Activated CD8-positive, alpha-beta T cell treated with anti-CD3 and anti-CD28 coated beads for 36 hours (primary cell): ENCODE measurements at regions not wholly inside any gene's neighbourhood (a gene's known extent, or its start where the extent isn't known, plus 50 kb on each side); places are given as distances from the start of the nearest gene placed in this dataset.

Experiments used
- ATAC-seq: fragments of 200-7000 bp; cut with Tn5 transposase; one replicate; pipeline ENCODE4 v1.10.0; 2021; ENCODE audit warnings: mild to moderate bottlenecking, moderate library complexity
- CTCF ChIA-PET: fragments of 350-600 bp; sonication (Branson Sonifier 250); formaldehyde crosslinking; loops from one replicate; lab custom pipeline; 2021; ENCODE audit warnings: antibody characterized with exemption; lab: Charles Lee
- POLR2A ChIA-PET: fragments of 350-600 bp; sonication (Branson Sonifier 250); formaldehyde crosslinking; loops from one replicate; lab custom pipeline; 2021; ENCODE audit warnings: antibody characterized with exemption; lab: Charles Lee
- DNase-seq: peaks from one replicate; pipeline ENCODE4 v3.0.0-alpha.2; 2020
- H3K27ac Mint-ChIP-seq: one replicate; pipeline ENCODE4 v1.8.0; 2021; ENCODE audit warnings: mild to moderate bottlenecking, mixed read lengths
- H3K27me3 Mint-ChIP-seq: one replicate; pipeline ENCODE4 v1.8.0; 2021; ENCODE audit warnings: mixed read lengths
- H3K36me3 Mint-ChIP-seq: one replicate; pipeline ENCODE4 v1.8.0; 2021; ENCODE audit warnings: low read depth, mixed read lengths
- H3K4me1 Mint-ChIP-seq: one replicate; pipeline ENCODE4 v1.8.0; 2021; ENCODE audit warnings: low read depth, mixed read lengths
- H3K4me3 Mint-ChIP-seq: one replicate; pipeline ENCODE4 v1.8.0; 2021; ENCODE audit warnings: mild to moderate bottlenecking, moderate library complexity, mixed read lengths
- H3K9me3 Mint-ChIP-seq: one replicate; pipeline ENCODE4 v1.8.0; 2021; ENCODE audit warnings: mixed read lengths
- intact Hi-C: fragments of 100-400 bp; cut with micrococcal nuclease; formaldehyde crosslinking; loops from one replicate; pipeline ENCODE4 v1.10.0; 2022
- TF ChIP-seq, protein P1 (sequence below): fragments of 200-600 bp; IDR thresholded peaks from one replicate; pipeline ENCODE4 v1.8.0; 2022; ENCODE audit warnings: antibody characterized with exemption, mild to moderate bottlenecking

DNA sequence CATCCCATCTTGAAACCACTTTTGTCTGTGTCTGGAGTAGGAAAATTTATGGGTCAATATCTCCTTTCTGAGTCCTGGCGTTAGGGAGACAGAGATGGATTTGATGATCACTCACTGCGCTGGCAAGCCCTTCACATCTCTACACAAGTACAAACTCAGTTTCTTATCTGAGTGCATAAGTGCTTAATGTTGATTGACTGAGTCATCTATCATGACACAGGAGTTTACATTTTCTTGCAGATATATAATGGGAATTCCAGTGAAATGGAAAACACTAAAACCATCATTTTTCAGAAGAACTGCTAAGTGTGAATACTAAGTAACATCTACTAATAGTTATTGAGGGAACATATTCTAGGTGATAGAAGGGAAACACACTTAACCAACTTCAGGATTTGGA lies 763.9 kb upstream of the COBL start:
- intact Hi-C loops: no loop called here
- H3K4me3 Mint-ChIP-seq: no peak overlapping the region
- POLR2A ChIA-PET: no interaction called here
- H3K9me3 Mint-ChIP-seq: peaks cover 9% of the 10 kb centered on the region
- DNase-seq (no peak), ATAC-seq (no peak)
- H3K27me3 Mint-ChIP-seq: no peaks in the 10 kb centered on the region
- TF ChIP-seq, protein P1, sequence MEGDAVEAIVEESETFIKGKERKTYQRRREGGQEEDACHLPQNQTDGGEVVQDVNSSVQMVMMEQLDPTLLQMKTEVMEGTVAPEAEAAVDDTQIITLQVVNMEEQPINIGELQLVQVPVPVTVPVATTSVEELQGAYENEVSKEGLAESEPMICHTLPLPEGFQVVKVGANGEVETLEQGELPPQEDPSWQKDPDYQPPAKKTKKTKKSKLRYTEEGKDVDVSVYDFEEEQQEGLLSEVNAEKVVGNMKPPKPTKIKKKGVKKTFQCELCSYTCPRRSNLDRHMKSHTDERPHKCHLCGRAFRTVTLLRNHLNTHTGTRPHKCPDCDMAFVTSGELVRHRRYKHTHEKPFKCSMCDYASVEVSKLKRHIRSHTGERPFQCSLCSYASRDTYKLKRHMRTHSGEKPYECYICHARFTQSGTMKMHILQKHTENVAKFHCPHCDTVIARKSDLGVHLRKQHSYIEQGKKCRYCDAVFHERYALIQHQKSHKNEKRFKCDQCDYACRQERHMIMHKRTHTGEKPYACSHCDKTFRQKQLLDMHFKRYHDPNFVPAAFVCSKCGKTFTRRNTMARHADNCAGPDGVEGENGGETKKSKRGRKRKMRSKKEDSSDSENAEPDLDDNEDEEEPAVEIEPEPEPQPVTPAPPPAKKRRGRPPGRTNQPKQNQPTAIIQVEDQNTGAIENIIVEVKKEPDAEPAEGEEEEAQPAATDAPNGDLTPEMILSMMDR: no peak
- no peaks in the 10 kb centered on the region for H3K36me3 Mint-ChIP-seq
- no peak overlapping the region for H3K27ac Mint-ChIP-seq
- CTCF ChIA-PET: no interaction called here
- H3K4me1 Mint-ChIP-seq: no peaks in the 10 kb centered on the region

DNA sequence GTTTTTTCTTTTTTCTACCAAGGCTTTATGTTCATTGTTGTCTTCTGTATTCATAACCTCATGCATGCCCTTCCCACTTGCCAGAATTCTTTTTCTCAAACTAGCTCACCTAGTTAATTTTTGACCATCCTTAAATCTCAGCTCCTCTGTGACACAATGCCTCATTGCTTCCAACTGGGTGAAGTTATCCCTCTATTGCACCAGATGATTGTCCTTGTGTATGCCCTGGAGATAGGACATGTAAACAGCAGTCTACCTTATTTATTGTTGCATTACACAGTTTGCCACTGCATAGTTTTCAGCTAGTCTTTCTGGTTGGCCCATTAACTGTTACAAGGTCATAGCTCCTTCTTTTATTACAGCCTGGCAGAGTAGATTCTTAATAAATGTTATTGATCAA lies 763.1 kb upstream of the COBL start:
- intact Hi-C loops: no loop called here
- H3K27me3 Mint-ChIP-seq: no peaks in the 10 kb centered on the region
- TF ChIP-seq, protein P1: no peak
- H3K4me3 Mint-ChIP-seq: no peak overlapping the region
- DNase-seq: no peak
- no peaks in the 10 kb centered on the region for H3K36me3 Mint-ChIP-seq
- no peak for ATAC-seq
- ChIA-PET POLR2A (no interaction called here), CTCF (no interaction called here)
- H3K9me3 Mint-ChIP-seq: peaks cover 11% of the 10 kb centered on the region
- H3K4me1 Mint-ChIP-seq: no peaks in the 10 kb centered on the region
- no peak overlapping the region for H3K27ac Mint-ChIP-seq

DNA sequence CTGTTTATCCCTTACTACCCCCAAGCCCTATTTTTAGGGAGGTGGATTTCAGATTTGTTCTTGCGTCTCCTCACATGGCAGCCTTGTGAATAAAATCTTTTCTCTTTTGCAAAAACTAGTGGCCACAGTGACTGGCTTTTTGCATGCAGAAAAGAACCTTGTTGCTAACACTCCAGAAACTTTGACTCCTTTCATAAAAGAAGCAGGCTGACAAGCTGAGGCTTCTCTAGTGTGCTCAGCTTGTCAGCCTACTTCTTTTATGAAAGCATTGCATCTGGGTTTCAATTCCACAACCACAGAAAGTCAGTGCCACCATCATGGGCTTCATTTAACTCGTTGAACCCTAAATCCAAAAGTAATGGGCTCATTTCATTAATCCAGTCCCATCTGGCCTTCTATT lies 761.0 kb upstream of the COBL start:
- TF ChIP-seq, protein P1: no peak
- ATAC-seq (no peak), DNase-seq (no peak)
- POLR2A ChIA-PET: no interaction called here
- Mint-ChIP-seq H3K4me3 (no peak overlapping the region), H3K9me3 (peaks cover 14% of the 10 kb centered on the region), H3K27ac (no peak overlapping the region), H3K27me3 (no peaks in the 10 kb centered on the region), H3K36me3 (no peaks in the 10 kb centered on the region), H3K4me1 (no peaks in the 10 kb centered on the region)
- CTCF ChIA-PET: no interaction called here
- intact Hi-C loops: no loop called here

DNA sequence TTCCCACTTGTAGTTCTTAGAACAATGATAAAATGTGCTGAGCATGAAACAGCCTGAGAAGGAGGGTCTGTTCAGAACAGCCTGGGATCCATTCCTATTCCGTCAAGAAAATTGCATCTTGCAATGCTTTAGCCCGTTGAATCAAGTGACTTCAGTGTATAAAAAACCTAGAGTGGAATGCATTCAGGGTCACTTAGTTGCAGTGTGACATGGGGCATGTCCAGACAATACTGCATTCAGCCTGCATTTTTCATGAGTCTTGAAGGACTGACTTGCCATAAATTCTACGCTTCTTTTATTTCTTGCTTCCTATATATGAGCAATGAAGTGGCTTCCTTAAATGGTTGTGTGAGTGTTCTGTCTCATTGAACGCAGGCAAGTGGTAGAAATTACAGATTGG lies 758.3 kb upstream of the COBL start:
- Mint-ChIP-seq H3K4me3 (no peak overlapping the region), H3K27ac (no peak overlapping the region), H3K9me3 (peaks cover 13% of the 10 kb centered on the region), H3K36me3 (no peaks in the 10 kb centered on the region), H3K4me1 (no peaks in the 10 kb centered on the region), H3K27me3 (no peaks in the 10 kb centered on the region)
- DNase-seq (no peak), ATAC-seq (no peak)
- ChIA-PET CTCF (no interaction called here), POLR2A (no interaction called here)
- intact Hi-C loops: no loop called here
- TF ChIP-seq, protein P1: no peak

DNA sequence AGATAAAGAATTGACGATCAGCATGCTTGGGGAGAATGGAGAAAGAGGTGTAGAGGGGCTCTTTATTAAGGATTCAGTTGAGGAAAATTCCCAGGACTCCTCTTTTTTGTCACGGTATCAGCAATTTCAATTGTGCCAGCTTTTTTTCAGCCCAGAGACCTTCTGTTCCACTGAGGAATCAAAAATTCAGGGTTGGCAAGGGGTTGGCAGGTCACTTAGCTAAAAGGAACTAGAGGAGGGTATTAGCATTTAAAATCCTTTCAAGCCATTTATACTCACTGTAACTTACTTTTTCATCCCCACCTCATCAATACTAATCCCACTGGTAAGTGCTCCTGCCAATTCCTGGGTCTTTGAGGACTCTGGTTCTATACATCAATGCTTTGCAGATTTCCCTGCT lies 757.5 kb upstream of the COBL start:
- DNase-seq: no peak
- Mint-ChIP-seq H3K4me1 (no peaks in the 10 kb centered on the region), H3K4me3 (no peak overlapping the region), H3K27me3 (no peaks in the 10 kb centered on the region), H3K27ac (no peak overlapping the region), H3K9me3 (peaks cover 13% of the 10 kb centered on the region), H3K36me3 (no peaks in the 10 kb centered on the region)
- CTCF ChIA-PET: no interaction called here
- ATAC-seq: no peak
- intact Hi-C loops: no loop called here
- TF ChIP-seq, protein P1: no peak
- POLR2A ChIA-PET: no interaction called here
